HG03108 (cell line): ENCODE measurements at regions not wholly inside any gene's neighbourhood (a gene's known extent, or its start where the extent isn't known, plus 50 kb on each side); places are given as distances from the start of the nearest gene placed in this dataset.
"Not testable (repeated sequence)": the region's sequence is repeated elsewhere in the genome, so short reads cannot be mapped to it uniquely, and the experiment has no call there.

Experiments
- ATAC-seq: cut with Tn5 transposase; IDR thresholded peaks from one replicate; pipeline ENCODE4 v1.9.1; 2021; ENCODE audit warnings: moderate library complexity; ENCODE audit not compliant: unreplicated experiment

DNA sequence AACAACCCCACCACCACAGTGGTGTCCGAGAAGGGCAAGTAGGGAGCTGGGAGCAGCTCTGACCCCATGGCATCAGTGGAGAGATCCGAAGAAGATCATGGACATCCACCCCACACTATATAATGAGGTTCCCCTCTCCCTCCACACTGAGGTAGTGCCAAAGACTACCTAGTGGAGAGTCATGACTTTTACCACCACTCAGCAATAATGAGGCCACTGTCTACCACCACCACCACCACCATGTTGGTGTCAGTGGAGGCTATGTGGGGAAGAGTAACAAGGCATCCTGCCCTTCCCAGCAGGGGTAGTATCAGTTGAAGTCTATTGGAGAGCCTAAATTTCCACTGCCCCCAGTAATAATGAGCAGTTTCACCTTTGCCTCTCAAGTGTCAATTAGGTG is 321.7 kb upstream of the ZC3H15 start:
- ATAC-seq = no peak

DNA sequence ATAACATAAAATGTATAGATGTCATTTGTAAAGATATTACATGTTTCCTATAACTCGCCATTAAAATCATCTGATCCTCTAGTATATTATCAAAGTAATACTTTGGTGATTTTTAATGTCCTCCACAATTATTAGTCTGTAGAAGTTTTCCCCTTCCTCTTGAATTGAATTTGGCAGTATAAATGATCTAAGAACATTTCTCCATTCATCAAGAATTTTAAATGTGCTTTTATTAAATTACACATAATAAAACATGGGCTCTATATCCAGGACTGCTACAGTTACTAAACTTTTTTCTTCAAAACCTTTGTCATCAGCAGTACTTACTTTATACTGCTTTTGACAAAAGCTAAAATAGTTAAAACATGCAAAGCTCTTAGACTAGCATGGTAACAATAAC is 315.4 kb upstream of the ZC3H15 start:
- ATAC-seq = no peak

- no peak for ATAC-seq
Observed at GRCh38 chr2:186181625-186182024, 304.4 kb upstream of the ZC3H15 start.

GRCh38 chr2:186182366-186182765 is 303.7 kb upstream of the ZC3H15 start:
- not testable (repeated sequence) for ATAC-seq

GRCh38 chr2:186183406-186183805 is 302.7 kb upstream of the ZC3H15 start:
- no peak for ATAC-seq

GRCh38 chr2:186187854-186188253 is 298.2 kb upstream of the ZC3H15 start:
- ATAC-seq = no peak

GRCh38 chr2:186189816-186190215 is 296.2 kb upstream of the ZC3H15 start:
- ATAC-seq = no peak

DNA sequence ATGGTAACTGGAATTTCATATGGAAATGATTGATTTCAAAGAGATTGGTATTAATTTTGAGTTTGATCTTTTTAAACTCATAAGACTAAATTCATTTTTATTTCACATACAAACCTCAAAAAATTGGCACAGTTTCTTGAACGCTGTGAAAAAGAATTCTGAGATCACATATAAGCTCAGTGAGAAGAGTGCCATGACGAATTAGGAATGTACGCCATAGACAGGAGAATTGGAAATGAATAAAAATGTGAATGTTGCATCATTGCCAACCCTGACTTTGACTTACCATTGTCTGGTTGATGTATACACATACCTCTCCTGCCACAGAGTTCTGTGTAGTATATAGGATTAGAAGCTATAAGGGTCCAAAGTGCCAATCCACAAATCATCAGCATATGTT is 290.4 kb upstream of the ZC3H15 start:
- no peak for ATAC-seq

- ATAC-seq = no peak
Observed at GRCh38 chr2:186197955-186198354, 288.1 kb upstream of the ZC3H15 start.

DNA sequence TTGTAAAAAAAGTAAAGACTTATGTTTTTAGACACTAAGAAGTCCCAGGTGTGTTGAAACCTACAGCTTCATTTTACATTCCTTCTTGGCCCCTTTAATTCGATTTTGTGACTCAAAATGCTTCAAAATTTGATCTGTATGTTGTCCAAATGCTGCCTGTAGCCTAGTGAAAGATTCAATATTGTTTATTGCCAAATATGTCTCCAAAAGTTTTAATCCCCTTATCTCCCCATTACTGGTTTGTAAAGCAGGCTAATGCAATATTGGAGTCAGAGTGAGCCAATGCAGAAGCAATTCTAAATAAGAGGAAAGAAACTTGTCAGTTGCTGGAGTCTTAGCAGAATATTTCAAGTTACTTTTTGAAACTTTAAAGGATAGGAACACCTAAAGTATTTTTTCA is 287.0 kb upstream of the ZC3H15 start:
- no peak for ATAC-seq

DNA sequence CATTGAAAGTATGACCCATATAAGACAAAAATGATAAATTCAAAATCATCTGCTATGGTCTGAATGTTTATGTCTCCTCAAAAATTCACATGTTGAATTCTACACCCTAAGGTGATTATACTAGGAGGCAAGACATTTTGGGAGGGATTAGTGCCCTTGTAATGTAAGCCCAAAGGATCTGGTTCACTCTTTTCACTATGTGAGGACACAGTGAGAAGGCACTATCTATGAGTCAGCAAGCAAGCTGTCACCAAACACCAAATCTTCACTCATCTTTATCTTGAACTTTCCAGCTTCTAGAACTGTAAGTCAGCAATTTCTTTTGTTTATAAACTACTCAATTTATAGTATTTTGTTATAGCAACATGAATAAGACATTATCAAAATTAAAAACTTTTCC is 284.7 kb upstream of the ZC3H15 start:
- ATAC-seq = no peak

DNA sequence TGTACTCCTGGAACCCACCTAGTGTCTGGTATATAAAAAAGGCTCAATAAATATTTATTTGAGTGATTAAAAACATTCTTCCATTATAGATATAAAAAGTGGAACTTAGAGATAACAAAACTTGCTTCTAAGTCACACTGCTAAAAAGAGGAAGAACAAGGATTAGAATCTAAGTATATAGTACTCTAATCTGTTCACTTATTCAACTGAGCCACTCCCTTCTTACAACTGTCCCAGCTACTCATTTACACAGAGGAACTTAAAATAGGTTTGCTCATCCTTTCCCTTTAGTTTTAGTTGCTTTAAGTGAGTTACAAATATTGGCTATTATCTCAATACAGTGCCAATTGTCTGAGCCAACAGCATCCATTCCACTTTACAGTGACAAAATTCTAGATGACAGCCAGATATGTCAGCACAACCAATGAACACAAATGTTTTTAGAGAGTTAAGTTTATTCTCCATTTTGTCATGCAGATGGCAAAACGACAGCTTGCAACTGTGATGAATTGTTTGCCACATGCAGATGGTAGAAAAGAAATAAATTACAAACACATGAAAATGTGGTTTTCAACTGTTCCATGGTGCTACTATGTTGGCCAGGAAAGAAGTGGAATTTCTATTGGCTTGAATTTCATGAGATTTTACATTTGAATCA is 280.7 kb upstream of the ZC3H15 start:
- ATAC-seq = no peak

GRCh38 chr2:186209532-186209931 is 276.5 kb upstream of the ZC3H15 start:
- no peak for ATAC-seq

GRCh38 chr2:186220409-186220808 is 265.7 kb upstream of the ZC3H15 start:
- ATAC-seq = no peak

DNA sequence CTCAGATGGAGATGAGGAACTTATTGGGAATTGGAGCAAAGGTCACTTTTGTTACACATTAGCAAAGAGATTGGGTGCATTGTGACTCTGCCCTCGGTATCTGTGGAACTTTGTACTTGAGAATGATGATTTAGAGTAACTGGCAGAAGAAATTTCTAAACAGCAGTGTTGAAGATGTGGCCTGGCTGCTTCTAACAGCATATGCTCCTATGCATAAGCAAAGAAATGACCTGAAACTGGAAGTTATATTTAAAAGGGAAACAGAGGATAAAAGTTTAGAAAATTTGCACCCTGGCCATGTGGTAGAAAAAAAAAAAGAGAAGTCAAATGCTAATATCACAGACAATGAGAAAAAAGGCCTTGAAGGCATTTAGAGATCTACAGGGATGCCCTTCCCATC is 256.8 kb upstream of the ZC3H15 start:
- no peak for ATAC-seq

DNA sequence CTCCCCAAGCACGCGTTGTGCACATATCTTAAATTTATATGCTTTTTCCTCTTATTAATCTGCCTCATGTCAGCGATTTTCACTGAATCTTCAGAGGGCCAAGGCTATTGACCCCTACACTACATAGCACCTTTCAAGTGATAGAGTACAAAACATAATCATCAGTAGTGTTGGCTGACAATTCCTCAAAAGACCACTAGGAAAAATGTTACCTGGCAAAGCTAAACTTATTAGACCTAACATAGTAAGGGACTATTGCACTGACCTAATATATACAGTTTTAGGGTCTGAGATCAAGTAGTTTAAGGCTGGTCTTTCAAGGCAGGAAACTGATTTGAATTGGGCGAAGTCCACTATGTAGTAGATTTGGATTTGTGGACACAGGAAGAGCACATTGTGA is 244.2 kb upstream of the ZC3H15 start:
- ATAC-seq = no peak

GRCh38 chr2:186254759-186255158 is 231.3 kb upstream of the ZC3H15 start:
- ATAC-seq = no peak

DNA sequence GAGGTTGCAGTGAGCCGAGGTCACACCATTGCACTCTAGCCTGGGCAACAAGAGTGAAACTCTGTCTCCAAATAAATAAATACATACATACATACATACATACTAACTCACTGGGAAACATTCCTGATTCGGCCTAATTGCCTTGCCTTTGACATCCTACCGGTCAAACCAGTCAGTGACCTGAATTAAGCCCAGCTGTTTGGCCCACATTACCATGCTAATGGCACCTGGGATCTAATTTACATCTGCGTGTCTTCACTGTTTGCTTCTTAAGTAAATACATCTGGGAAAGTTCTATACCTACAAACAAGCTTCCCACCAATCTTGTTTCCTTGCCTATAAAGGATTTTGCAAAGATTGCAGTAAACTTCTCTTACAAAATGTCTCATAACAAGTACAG is 230.2 kb upstream of the ZC3H15 start:
- no peak for ATAC-seq

- ATAC-seq = no peak
Observed at GRCh38 chr2:186256540-186256939, 229.5 kb upstream of the ZC3H15 start.

- ATAC-seq = no peak
Observed at GRCh38 chr2:186263673-186264250, 222.3 kb upstream of the ZC3H15 start.

DNA sequence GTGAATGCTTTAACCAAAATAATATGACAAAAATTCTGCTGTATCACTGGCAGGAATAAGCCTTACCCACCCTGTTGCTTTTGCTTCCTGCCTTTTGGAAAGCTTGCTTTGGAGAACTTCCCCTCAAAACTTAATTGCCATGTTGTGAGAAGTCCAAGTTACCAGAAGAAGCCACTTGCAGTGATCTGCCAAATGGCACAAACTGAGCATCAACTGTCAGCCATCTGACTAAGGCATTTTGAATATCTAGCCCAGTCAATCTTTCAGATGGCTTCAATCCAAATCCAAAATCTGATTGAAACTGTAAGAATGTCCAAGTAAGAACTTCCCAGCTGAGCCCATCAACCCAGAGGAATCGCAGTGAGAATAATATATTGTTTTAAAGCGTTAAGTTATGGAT is 216.5 kb upstream of the ZC3H15 start:
- ATAC-seq = no peak

GRCh38 chr2:186273953-186274352 is 212.1 kb upstream of the ZC3H15 start:
- no peak for ATAC-seq

GRCh38 chr2:186274936-186275575 is 211.0 kb upstream of the ZC3H15 start:
- ATAC-seq = no peak
